ENCODE measurements at regions not wholly inside any gene's neighbourhood (a gene's known extent, or its start where the extent isn't known, plus 50 kb on each side); places are given as distances from the start of the nearest gene placed in this dataset.
A peak's percentile ranks its signal among the peaks of the same experiment; 100 is the strongest.
"Not testable (repeated sequence)": the region's sequence is repeated elsewhere in the genome, so short reads cannot be mapped to it uniquely, and the experiment has no call there.

- peak in 1 of 2 experiments; percentile 1 for DNase-seq
- TF ChIP-seq GATA1 (IDR thresholded peaks at IDR 0.05; ENCODE audit: low read depth, low read length) (no peak), POLR2A (IDR thresholded peaks at IDR 0.05; ENCODE audit: low read length) (no peak)
Measured at GRCh38 chr6:121526282-121526681, 90.8 kb downstream of the GJA1 start.

- no peak for TF ChIP-seq GATA1 (IDR thresholded peaks at IDR 0.05; ENCODE audit: low read depth, low read length)
- no peak for TF ChIP-seq POLR2A (IDR thresholded peaks at IDR 0.05; ENCODE audit: low read length)
- no peak for DNase-seq
Measured at GRCh38 chr6:121531658-121532169, 96.3 kb downstream of the GJA1 start.

- no peak for DNase-seq
- no peak for TF ChIP-seq POLR2A (IDR thresholded peaks at IDR 0.05; ENCODE audit: low read length)
- no peak for TF ChIP-seq GATA1 (IDR thresholded peaks at IDR 0.05; ENCODE audit: low read depth, low read length)
Measured at GRCh38 chr6:121533321-121533841, 97.9 kb downstream of the GJA1 start.

- DNase-seq = no peak
- TF ChIP-seq GATA1 (IDR thresholded peaks at IDR 0.05; ENCODE audit: low read depth, low read length) = no peak
- TF ChIP-seq POLR2A (IDR thresholded peaks at IDR 0.05; ENCODE audit: low read length) = no peak
Measured at GRCh38 chr6:121535777-121536176, 100.3 kb downstream of the GJA1 start.

- DNase-seq = no peak
- TF ChIP-seq GATA1 (IDR thresholded peaks at IDR 0.05; ENCODE audit: low read depth, low read length) = no peak
- no peak for TF ChIP-seq POLR2A (IDR thresholded peaks at IDR 0.05; ENCODE audit: low read length)
Measured at GRCh38 chr6:121536345-121536744, 100.9 kb downstream of the GJA1 start.

GRCh38 chr6:121539439-121539838 lies 104.0 kb downstream of the GJA1 start:
- TF ChIP-seq GATA1 (IDR thresholded peaks at IDR 0.05; ENCODE audit: low read depth, low read length) = no peak
- TF ChIP-seq POLR2A (IDR thresholded peaks at IDR 0.05; ENCODE audit: low read length) = no peak
- no peak for DNase-seq

GRCh38 chr6:121540210-121540609 lies 104.8 kb downstream of the GJA1 start:
- DNase-seq = no peak

GRCh38 chr6:121544691-121545090 lies 109.2 kb downstream of the GJA1 start:
- TF ChIP-seq POLR2A (IDR thresholded peaks at IDR 0.05; ENCODE audit: low read length) = no peak
- TF ChIP-seq GATA1 (IDR thresholded peaks at IDR 0.05; ENCODE audit: low read depth, low read length) = no peak
- DNase-seq = no peak

More at GRCh38 chr6:121540210-121540609, 104.8 kb downstream of the GJA1 start:
- TF ChIP-seq POLR2A (IDR thresholded peaks at IDR 0.05; ENCODE audit: low read length) (no peak), GATA1 (IDR thresholded peaks at IDR 0.05; ENCODE audit: low read depth, low read length) (no peak)

GRCh38 chr6:121548131-121548530 lies 112.7 kb downstream of the GJA1 start:
- DNase-seq = no peak
- no peak for TF ChIP-seq POLR2A (IDR thresholded peaks at IDR 0.05; ENCODE audit: low read length)
- no peak for TF ChIP-seq GATA1 (IDR thresholded peaks at IDR 0.05; ENCODE audit: low read depth, low read length)

- TF ChIP-seq POLR2A (IDR thresholded peaks at IDR 0.05; ENCODE audit: low read length) = no peak
- no peak for TF ChIP-seq GATA1 (IDR thresholded peaks at IDR 0.05; ENCODE audit: low read depth, low read length)
- no peak for DNase-seq
Measured at GRCh38 chr6:121549736-121550135, 114.3 kb downstream of the GJA1 start.

GRCh38 chr6:121550491-121551010 lies 115.1 kb downstream of the GJA1 start:
- TF ChIP-seq GATA1 (IDR thresholded peaks at IDR 0.05; ENCODE audit: low read depth, low read length) (no peak), POLR2A (IDR thresholded peaks at IDR 0.05; ENCODE audit: low read length) (no peak)
- no peak for DNase-seq

- no peak for TF ChIP-seq POLR2A (IDR thresholded peaks at IDR 0.05; ENCODE audit: low read length)
- TF ChIP-seq GATA1 (IDR thresholded peaks at IDR 0.05; ENCODE audit: low read depth, low read length) = no peak
- DNase-seq = no peak
Measured at GRCh38 chr6:121555201-121555600, 119.8 kb downstream of the GJA1 start.

- not testable (repeated sequence) for DNase-seq
Measured at GRCh38 chr6:121556149-121556548, 120.7 kb downstream of the GJA1 start.

GRCh38 chr6:121557146-121557940 lies 121.9 kb downstream of the GJA1 start:
- TF ChIP-seq GATA1 (IDR thresholded peaks at IDR 0.05; ENCODE audit: low read depth, low read length) (no peak), POLR2A (IDR thresholded peaks at IDR 0.05; ENCODE audit: low read length) (no peak)
- no peak for DNase-seq

Data from erythroblast (primary cell).